ENCODE measurements at regions not wholly inside any gene's neighbourhood (a gene's known extent, or its start where the extent isn't known, plus 50 kb on each side); places are given as distances from the start of the nearest gene placed in this dataset.

DNA sequence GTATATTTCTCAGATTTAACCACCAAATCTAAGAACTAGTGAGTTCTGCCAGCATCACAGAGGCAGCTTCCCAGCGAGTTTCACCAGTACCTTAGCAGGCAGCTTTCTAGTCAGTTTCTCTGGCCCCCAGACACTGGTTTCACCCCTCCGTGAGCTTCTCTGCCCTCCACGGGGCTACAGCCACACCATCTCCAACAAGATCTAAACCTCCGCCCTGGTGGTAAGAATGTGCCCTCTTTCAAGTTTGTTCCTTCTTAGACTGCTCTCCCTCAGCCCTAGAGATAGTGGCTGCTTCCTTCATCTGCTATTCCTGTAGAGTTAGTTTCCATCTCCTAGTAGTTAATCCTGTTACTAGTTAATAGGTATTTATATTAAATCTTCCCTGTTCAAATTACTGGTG lies 60.5 kb upstream of the TAB3 start:
- TF ChIP-seq, protein P1, sequence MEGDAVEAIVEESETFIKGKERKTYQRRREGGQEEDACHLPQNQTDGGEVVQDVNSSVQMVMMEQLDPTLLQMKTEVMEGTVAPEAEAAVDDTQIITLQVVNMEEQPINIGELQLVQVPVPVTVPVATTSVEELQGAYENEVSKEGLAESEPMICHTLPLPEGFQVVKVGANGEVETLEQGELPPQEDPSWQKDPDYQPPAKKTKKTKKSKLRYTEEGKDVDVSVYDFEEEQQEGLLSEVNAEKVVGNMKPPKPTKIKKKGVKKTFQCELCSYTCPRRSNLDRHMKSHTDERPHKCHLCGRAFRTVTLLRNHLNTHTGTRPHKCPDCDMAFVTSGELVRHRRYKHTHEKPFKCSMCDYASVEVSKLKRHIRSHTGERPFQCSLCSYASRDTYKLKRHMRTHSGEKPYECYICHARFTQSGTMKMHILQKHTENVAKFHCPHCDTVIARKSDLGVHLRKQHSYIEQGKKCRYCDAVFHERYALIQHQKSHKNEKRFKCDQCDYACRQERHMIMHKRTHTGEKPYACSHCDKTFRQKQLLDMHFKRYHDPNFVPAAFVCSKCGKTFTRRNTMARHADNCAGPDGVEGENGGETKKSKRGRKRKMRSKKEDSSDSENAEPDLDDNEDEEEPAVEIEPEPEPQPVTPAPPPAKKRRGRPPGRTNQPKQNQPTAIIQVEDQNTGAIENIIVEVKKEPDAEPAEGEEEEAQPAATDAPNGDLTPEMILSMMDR (conservative IDR thresholded peaks at IDR 0.05 in 1 of 2, IDR thresholded peaks at IDR 0.05 in 1 of 2; ENCODE audit: extremely low read depth in 1 of 2, insufficient read depth in 1 of 2, low read depth in 1 of 2, low read length in 2 of 2), result no peak
- no peak for TF ChIP-seq EZH2 (IDR thresholded peaks at IDR 0.05; ENCODE audit: borderline replicate concordance, low read length)

Measured in mammary epithelial cell (primary cell).